ENCODE measurements at regions not wholly inside any gene's neighbourhood (a gene's known extent, or its start where the extent isn't known, plus 50 kb on each side); places are given as distances from the start of the nearest gene placed in this dataset.
A peak's percentile ranks its signal among the peaks of the same experiment; 100 is the strongest.

DNA sequence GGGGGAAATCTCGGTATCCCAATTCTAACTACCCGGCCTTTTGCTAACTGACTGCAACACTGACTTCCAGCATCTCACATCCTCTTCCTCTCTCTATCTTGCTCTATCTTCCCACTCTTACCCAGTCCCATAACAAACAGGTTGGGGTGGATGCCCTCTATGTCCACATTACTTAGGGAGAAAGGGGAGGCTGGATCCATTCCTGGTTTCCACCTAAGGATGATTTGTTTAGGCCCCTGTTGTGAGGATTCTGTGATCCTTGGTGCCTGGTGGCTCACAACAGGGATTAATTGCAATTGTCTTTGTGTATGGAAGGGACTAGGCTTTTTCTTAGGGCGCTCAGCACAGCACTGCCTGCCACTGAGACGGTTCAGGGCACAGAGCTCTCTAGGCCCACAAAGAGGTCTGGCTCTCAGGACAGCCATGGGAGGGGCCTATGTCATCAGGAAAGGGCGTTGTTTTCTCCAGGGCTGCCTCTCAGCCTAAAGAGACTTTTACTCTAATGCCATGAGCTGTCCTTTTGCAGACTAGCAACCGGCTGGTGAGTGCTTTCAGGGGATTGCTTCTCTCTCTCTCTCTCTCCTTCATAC, 612.1 kb upstream of the SALL1 start:
- Mint-ChIP-seq H3K27me3 (peaks cover 80% of the 10 kb centered on the region), H3K4me3 (ENCODE audit: low read depth) (no peak overlapping the region), H3K9me3 (ENCODE audit: low read depth) (no peaks in the 10 kb centered on the region), H3K4me1 (ENCODE audit: low read depth) (peaks cover 29% of the 10 kb centered on the region), H3K27ac (no peak overlapping the region), H3K36me3 (ENCODE audit: insufficient read depth) (no peaks in the 10 kb centered on the region)
- no peak for DNase-seq (ENCODE audit: low spot score, unreplicated experiment)
- TF ChIP-seq, protein P1, sequence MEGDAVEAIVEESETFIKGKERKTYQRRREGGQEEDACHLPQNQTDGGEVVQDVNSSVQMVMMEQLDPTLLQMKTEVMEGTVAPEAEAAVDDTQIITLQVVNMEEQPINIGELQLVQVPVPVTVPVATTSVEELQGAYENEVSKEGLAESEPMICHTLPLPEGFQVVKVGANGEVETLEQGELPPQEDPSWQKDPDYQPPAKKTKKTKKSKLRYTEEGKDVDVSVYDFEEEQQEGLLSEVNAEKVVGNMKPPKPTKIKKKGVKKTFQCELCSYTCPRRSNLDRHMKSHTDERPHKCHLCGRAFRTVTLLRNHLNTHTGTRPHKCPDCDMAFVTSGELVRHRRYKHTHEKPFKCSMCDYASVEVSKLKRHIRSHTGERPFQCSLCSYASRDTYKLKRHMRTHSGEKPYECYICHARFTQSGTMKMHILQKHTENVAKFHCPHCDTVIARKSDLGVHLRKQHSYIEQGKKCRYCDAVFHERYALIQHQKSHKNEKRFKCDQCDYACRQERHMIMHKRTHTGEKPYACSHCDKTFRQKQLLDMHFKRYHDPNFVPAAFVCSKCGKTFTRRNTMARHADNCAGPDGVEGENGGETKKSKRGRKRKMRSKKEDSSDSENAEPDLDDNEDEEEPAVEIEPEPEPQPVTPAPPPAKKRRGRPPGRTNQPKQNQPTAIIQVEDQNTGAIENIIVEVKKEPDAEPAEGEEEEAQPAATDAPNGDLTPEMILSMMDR (IDR thresholded peaks at IDR 0.05; ENCODE audit: unreplicated experiment), result no peak

DNA sequence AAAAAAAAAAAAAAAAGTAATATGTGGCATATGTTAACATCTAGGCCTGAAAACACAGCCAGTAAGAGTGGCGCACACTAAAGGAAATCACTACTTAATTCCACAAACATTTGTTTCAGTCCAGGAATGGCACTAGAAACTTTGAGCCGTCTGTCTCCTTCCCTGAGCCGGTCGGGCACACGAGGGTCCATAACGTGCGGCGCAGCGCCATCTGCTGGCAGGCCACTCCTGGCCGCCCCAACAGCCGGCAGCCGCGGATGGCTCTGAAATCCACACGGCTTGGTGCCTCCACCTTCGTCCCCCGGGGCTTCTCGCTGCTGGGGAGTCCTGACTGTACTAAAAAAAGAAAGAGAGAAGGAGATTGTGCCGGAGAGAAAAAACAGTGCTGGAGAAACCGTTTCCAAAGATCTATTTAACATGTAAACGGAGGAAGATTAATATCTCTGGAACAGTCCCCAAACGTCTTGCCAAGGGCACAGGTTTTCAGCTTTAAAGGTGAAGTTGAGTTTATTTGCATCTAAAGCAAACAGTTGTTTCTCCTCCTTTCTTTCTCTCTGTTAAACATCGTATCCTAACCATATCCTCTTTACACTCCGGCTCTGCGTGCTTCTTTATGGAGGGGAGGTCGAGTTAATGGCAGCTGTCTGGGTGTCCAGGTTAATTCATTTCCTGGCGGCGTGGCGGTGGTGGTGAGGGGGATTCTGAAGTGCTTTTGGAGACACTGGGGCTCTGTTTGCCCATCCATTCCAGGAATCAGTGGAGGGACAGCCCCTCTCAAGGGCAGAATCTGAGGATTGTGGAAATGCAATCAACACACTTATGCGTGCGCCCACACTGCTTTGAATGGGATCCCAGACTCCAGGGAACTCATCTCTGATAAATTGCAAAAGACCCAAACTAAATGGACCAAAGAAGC, 611.3 kb upstream of the SALL1 start:
- TF ChIP-seq, protein P1 (IDR thresholded peaks at IDR 0.05; ENCODE audit: unreplicated experiment), result peak; percentile 99
- Mint-ChIP-seq H3K36me3 (ENCODE audit: insufficient read depth) (no peaks in the 10 kb centered on the region), H3K4me1 (ENCODE audit: low read depth) (peaks cover 29% of the 10 kb centered on the region), H3K27me3 (peaks cover 78% of the 10 kb centered on the region), H3K4me3 (ENCODE audit: low read depth) (peak overlapping the region; percentile 59), H3K9me3 (ENCODE audit: low read depth) (no peaks in the 10 kb centered on the region), H3K27ac (no peak overlapping the region)
- DNase-seq (ENCODE audit: low spot score, unreplicated experiment), result peak; percentile 75

DNA sequence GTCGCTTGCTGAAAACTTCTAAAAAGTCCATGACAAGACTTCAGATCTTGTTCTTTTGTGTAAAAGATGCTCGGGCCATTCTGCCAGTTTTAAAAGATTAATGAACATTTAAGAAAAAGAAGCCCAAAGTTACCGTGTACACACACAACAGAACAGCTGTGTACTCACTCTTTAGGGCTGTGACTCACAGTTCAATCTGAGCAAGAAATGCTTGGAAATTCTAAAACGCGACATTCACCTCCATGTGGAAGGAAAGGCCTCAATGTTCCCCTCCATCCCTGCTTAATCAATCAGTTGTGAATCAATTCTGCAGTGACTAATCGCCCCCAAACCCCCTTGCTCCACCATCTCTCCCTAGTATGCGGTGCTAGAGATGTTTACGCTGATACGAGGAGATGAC, 609.9 kb upstream of the SALL1 start:
- H3K27ac Mint-ChIP-seq, result no peak overlapping the region
- no peak for DNase-seq (ENCODE audit: low spot score, unreplicated experiment)
- TF ChIP-seq, protein P1 (IDR thresholded peaks at IDR 0.05; ENCODE audit: unreplicated experiment), result no peak
- peaks cover 29% of the 10 kb centered on the region for H3K4me1 Mint-ChIP-seq (ENCODE audit: low read depth)
- H3K27me3 Mint-ChIP-seq, result peaks cover 71% of the 10 kb centered on the region
- H3K36me3 Mint-ChIP-seq (ENCODE audit: insufficient read depth), result no peaks in the 10 kb centered on the region
- H3K4me3 Mint-ChIP-seq (ENCODE audit: low read depth), result no peak overlapping the region
- no peaks in the 10 kb centered on the region for H3K9me3 Mint-ChIP-seq (ENCODE audit: low read depth)

DNA sequence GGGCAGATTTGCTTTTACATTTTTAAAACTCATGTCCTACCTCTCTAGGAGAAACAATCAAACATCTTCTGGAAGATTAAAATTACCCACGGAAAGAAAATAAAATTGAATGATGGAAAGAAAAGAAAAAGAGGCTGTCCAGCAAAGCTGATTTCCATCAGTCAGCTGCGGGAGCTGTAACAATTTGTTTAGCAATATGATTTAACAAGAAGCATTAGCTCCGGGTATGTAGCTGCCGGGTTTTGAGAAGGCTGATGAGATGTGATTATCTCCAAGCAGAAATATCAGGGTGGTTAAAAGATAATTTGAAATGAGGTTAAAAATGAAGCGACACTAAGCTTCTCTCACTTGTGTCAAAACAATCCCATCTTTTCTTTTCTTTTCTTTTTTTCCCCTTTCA, 608.9 kb upstream of the SALL1 start:
- peaks cover 34% of the 10 kb centered on the region for H3K4me1 Mint-ChIP-seq (ENCODE audit: low read depth)
- H3K9me3 Mint-ChIP-seq (ENCODE audit: low read depth), result no peaks in the 10 kb centered on the region
- peaks cover 71% of the 10 kb centered on the region for H3K27me3 Mint-ChIP-seq

DNA sequence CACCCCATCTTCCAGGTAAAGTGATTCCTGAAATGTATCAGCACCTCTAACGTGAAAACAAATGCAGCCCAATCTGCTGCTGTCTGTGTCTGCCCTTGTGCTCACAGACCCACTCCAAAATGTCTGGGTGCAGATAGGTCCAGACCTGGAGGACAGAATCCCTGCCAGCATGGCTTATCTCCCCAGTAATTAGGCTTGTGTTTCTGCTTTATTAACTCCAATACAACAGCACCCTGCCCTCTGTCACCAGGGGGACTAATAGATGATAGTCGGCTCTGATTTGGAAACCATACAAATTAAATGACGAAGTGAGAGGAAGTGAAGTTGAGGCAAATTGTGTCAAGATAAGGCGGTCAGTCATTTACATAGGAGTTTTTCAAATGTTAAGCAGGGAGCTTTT, 608.3 kb upstream of the SALL1 start:
- DNase-seq (ENCODE audit: low spot score, unreplicated experiment), result no peak
- H3K36me3 Mint-ChIP-seq (ENCODE audit: insufficient read depth), result no peaks in the 10 kb centered on the region
- H3K4me1 Mint-ChIP-seq (ENCODE audit: low read depth), result peaks cover 35% of the 10 kb centered on the region
- no peak overlapping the region for H3K4me3 Mint-ChIP-seq (ENCODE audit: low read depth)
- H3K27ac Mint-ChIP-seq, result no peak overlapping the region
- TF ChIP-seq, protein P1 (IDR thresholded peaks at IDR 0.05; ENCODE audit: unreplicated experiment), result no peak
- H3K27me3 Mint-ChIP-seq, result peaks cover 71% of the 10 kb centered on the region
- H3K9me3 Mint-ChIP-seq (ENCODE audit: low read depth), result no peaks in the 10 kb centered on the region

More for the DNA sequence above, 608.9 kb upstream of the SALL1 start:
- TF ChIP-seq, protein P1 (IDR thresholded peaks at IDR 0.05; ENCODE audit: unreplicated experiment), result no peak
- no peak for DNase-seq (ENCODE audit: low spot score, unreplicated experiment)
- Mint-ChIP-seq H3K27ac (no peak overlapping the region), H3K4me3 (ENCODE audit: low read depth) (no peak overlapping the region), H3K36me3 (ENCODE audit: insufficient read depth) (no peaks in the 10 kb centered on the region)
